HG03457 (cell line): ENCODE measurements at regions not wholly inside any gene's neighbourhood (a gene's known extent, or its start where the extent isn't known, plus 50 kb on each side); places are given as distances from the start of the nearest gene placed in this dataset.

Experiments
- ATAC-seq: cut with Tn5 transposase; IDR thresholded peaks from one replicate; pipeline ENCODE4 v1.9.1; 2021; ENCODE audit warnings: moderate number of reproducible peaks; ENCODE audit not compliant: unreplicated experiment

DNA sequence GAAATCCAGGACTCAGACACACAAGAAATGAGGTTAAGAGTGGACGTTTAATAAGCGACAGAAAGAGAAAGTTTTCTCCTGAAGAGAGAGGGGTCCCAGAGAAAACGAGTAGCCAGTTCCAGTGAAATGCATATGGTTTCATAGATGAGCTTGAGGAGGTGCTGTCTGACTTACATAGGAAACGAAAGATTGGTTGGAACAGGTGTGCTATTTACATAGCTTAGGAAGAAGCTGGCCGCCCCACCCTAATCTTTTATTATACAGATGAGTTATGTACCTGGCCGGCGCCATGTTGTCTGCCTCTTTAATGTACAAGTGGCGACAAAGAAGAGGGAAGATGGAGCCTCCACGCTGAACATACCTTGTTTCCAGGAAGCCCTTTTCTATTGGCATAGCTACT, 223.0 kb downstream of the SLC6A15 start:
- no peak for ATAC-seq

DNA sequence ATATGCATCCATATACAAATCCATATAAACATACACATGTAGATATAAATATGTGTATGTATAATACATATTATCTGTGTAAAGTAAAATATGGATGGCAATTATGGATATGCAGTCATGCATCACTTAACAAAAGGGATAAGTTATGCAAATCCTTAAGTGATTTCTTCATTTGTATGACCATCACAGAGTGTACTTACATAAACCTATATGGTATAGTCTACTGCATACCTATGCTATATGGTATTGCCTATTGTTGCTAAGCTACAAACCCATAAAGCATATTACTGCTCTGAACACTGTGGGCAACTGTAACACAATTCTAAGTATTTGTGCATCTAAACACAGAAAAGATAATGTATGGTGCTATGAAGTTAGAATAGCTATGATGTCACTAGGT, 227.2 kb downstream of the SLC6A15 start:
- ATAC-seq, result no peak

DNA sequence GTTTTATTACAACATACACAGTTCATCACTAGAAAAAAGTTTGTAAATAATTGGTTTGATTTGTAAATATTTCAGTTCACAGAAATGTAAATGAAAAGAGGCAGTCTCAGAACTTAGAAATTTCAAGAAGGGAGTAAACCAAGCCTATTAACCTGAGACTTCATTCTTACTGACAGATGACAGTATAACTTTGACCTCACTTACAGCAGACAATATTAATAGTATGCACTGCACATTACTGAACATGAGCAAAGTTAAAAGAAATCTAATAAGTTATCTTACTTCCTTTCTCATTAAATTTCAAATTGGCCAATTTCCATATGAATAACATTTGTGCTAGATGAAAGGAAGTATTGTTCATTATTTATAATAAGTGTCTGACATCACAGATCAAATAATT, 235.8 kb downstream of the SLC6A15 start:
- no peak for ATAC-seq

DNA sequence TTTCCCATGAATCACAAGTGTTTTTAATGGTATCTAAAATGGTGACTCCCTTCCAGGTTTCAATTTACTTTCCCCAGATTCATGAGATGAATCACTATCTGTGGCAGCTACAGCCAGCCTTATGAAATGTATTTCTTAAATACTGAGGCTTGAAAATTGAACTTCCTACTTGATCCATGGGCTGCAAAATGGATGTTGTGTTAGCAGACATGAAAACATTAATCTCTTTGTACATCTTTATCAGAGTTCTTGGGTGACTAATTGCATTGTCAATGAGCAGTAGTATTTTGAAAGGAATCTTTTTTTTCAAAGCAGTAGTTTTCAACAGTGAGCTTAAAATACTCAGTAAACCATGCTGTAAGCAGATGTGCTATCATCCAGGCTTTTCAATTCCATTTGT, 250.8 kb downstream of the SLC6A15 start:
- no peak for ATAC-seq

DNA sequence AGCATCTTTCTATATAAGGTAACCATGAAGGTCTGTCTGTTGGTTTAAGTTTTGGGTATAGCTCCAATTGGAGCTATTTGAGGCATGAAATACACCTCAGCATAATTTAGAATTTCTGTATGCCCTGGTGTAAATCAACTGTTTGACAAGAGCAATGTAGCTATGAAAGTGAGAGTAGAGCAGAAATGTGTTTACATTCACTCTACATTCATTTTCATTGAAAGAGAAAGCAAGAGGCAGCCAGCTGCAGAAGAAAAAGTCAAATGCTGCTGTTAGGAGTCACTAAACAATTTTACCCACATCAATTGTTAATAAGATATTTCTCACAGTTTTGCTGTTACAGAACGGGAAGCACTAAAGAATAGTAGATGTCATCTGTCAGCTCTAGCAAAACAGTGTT, 252.5 kb downstream of the SLC6A15 start:
- no peak for ATAC-seq

DNA sequence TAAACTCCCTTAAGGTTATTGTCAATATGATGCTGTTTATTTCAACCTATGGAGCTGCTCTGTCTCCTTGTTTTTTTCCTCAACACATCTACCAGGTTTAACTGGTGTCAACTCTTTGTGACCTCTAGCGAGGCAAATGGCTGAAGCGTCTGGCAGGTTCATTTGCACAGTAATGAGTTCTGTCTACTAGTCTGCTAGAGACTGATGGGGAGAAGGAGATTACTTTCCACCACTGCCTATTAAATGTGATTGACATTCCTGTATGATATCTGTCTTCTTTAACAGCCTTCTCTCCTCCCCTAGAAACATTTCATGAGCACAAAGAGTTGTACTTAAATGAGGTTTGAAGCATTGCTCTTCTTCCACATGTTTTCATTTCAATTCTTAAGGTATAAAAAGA, 253.7 kb downstream of the SLC6A15 start:
- ATAC-seq, result no peak

DNA sequence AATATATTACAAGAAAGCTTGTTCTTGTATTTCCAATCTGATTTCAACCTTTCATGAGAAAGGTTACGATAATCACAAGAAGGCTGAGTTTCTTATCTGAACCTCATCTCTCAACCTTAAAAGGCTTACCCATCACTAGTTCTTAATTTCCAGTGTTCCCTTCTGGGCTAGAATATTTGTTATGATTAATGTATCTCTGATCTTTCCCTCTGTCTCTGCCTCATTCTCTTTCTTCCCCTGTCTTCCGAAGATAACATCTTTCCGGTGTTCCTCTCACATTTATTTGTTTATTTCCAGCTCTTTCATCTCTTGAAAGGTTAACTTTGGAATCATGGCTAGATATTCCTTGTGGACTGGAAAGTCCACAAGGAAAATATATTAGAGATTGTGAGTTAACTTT, 255.9 kb downstream of the SLC6A15 start:
- no peak for ATAC-seq

DNA sequence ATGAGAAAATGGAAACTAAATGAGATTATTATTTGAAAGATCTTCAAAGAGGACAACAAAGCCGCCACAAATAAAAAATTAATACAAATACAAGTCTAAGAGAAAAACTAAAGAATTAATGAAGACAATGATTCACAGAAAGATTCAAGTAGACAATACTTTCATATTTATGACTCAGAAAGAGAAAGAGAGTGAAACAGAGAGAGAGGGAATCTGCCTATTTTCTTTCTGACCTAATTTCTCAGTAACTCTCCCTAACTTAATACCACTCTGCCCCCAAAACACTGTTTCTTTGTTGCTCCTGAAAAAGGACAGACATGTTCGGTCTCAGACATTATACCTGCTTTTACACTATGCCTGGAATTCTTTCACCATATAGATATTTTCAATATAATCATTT, 259.1 kb downstream of the SLC6A15 start:
- no peak for ATAC-seq

DNA sequence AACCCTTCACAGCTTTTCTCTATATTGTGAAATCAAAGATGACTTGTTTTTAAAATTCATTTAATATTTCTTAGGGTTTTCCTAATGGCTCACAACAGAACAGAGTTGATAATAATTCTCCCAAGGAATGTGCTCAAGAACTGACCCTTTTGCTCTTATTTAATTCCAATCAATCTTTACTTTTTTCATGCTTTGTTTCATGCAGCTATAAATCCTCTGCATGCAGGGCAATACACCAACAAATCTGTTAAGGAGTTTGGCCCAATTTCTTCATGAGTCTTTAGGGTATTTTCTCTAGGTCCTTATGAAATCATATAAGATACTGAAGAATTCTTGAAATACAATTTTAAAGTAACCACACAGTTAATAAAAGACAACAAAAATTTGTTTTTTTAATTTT, 264.2 kb downstream of the SLC6A15 start:
- no peak for ATAC-seq

DNA sequence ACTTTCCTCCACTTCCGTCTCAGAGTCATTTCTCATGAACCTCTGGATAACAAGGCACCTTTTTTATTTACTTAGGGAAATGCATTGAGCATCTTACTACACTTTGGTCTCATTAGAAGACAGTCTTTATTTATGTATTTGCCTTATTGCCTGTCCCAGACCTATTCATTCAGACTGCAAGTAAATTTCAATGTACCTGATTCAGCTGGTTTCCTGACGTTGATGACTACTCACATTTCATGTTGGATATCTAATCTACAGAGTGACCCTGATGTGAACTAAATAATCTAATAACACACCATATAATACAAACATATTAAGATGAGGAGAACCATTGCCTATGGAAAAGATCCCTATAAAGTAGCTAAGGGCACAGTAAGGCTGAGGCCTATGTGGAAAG, 267.7 kb downstream of the SLC6A15 start:
- ATAC-seq, result no peak

DNA sequence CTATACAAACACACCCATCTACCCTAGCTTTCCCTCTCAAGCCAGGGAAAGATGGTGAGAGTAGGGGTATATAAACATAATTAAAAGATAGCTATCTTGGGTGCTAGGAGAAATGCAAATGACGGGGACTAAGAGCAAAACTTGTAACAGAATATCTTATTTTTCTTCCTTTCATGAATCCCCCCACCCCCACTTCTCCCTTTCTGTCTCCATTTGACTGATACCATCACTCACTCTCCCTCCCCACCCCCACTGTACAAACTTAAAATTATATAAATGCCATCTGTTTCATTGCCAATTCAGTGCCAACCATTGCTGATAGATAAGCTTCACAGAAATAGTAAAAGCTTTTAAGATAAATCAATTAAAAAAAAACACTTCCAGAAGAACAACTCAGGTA, 268.6 kb downstream of the SLC6A15 start:
- no peak for ATAC-seq

DNA sequence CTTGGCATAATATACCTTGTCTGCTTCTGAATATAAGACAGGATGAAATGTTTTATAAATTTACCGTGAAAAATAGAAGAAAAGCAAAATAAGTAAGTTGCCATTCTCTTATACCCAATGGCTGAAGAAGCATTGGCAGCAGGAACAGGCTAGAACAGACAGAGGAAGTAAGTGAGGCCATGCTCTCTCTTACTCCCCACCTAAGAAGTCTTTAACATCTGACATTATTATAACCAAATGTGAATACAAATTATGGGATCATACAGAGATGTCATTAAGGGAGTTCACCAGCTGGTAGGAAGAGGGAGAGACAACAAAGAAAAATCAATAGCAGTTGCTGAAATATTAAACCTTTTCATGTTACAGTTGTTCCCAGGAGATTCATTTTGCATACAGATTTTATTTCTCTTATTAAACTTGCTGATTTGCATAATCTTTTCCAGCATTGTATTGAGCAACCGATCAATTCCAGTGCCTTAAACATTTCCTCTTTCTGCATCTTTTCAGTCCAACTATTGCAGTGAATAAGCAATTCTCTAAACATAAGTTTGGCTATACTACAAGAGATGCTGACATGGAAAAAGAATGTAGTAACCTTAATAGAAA, 270.6 kb downstream of the SLC6A15 start:
- ATAC-seq, result no peak

DNA sequence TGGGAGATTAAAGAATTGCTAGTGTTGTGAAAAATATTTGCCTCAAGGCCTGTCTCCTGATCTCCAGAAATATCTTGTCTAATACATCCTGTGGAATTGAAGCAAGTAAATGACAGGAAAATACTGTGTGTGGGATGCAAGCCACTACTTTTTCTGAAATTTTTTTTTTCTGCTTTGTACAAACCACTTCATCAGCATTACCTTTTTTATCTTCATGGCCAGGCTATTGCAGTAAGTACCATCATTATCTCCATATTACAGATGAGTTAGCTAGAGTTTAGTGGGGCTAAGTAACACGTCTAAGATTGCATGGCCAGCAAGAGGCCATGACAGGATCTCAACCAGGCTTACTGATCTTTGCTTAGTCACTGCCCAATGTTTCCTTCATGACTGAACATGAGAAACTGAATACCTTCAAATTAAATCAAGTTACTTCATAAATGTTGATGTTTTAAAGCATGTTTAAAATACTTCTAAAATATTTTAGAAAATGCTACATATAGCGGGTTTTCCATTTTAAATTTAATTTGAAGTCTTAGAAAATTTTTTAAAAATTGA, 273.7 kb downstream of the SLC6A15 start:
- no peak for ATAC-seq

DNA sequence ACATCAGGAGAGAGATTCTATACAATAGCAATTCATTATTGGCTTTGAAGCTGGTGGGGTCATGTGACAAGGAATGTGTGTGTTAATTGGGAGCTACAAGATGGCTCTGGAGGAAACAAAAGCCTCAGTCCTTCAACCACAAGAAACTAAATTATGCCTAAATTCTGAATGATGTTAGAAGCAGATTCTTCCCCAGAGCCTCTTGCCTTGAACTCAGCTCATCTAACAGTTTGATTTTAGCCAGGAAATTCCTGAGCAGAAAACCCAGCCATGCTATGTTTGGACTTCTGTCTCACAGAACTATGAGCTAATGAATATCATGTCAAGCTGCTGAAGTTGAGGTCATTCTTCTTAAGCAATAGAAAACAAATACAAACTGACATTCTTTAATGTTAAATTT, 274.7 kb downstream of the SLC6A15 start:
- ATAC-seq, result no peak

DNA sequence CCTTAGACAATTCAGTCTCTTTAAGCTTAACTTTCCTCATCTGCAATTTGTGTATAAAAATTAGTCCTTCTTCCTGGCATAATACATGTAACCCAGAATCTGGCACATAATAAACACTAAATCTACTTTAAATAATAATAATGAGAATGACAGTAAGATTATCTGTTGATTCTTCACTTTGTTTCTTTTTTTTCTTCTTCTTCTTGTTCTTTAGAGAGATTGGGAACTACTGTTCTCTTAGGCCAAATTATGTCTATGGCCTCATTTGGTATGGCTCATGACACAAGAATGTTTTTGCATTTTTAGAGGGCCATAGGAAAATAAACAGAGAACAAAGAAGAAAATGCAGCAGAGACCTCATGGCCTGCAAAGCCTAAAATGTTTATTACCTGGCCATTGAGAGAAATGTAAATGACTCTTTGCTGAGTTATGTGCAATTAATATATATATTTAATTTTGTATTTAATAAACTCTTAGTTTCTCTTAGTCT, 275.8 kb downstream of the SLC6A15 start:
- no peak for ATAC-seq

DNA sequence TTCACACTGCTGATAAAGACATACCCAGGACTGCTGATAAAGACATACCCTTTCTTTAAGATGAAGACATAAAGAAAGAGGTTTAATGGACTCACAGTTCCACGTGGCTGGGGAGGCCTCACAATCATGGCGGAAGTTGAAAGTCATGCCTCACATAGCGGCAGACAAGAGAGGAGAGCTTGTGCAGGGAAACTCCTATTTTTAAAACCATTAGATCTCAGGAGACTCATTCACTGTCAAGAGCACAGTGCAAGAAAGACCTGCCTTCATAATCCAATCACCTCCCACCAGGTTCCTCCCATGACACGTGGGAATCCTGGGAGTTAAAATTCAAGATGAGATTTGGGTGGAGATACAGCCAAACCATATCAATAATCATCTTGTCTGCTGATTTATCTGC, 278.1 kb downstream of the SLC6A15 start:
- no peak for ATAC-seq

DNA sequence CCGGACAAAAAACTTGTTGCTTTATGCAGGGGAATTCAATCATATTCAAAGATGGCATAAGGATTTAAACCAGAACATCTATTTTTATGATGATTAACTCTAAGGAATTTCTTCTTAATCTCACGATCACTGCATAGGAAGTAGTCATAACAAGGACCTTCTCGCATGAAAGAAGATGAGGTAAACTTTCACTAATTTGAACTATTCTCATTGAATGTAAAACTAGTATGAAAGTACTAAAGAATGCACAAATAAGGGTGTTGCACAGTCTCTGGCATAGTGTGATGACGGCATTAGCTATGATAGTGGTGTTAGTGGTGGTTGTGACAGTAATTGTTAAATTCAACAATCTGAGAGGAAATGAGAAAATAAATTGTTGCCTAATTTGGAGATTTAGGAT, 280.0 kb downstream of the SLC6A15 start:
- ATAC-seq, result no peak

DNA sequence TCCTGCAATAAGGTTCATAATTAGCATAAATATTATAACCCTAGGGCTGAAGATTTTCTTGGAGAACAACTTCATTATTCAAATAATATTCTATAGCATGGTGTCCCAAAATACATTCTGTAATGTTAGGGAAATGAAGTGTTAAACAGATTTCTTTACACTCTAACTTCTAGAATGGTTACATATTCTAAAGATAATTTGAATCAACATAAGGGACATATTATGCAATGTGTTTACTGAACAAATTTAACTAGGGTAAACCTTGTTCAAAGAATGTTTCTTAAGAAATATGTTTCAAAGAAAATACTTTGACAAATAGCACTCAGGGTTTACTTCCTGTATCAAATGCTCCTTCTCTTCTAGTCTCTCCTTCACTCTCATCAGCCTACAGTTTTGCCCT, 281.6 kb downstream of the SLC6A15 start:
- ATAC-seq, result no peak

DNA sequence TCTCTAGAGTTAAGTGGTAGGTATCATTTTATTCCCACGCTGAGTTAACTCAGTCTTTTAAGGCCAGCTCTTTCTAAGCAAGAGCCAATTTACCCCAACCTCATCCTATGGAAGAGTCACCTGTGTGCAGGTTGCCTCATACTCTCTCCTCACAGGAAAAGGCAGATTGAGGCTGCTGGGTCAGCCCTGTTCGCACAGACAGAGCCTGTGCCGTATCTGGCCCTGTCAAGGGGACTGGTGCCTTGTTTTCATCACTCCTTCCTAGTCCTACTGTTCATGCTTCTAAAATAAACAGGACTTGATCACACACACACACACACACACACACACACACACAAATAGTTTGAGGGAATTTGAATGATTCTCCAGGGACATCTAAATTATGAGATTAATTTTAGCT, 285.0 kb downstream of the SLC6A15 start:
- ATAC-seq, result no peak

DNA sequence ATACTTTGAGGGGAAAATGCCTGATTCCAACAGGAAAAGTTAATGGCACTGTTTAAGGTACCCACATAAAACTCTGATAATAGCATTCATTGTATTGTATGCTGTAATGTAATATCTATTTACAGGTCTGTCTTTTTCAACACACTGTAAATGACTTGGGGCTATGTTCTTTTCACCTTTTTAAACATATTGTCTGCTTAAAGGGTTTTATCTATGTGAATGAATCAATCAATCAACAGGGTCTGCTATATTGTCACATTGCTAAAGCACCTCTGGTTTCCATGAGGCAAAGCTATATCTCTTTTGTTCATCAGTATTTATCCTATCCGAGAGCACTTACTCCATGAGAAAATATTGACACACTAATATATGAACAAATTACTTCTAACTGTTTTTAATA, 288.0 kb downstream of the SLC6A15 start:
- no peak for ATAC-seq

DNA sequence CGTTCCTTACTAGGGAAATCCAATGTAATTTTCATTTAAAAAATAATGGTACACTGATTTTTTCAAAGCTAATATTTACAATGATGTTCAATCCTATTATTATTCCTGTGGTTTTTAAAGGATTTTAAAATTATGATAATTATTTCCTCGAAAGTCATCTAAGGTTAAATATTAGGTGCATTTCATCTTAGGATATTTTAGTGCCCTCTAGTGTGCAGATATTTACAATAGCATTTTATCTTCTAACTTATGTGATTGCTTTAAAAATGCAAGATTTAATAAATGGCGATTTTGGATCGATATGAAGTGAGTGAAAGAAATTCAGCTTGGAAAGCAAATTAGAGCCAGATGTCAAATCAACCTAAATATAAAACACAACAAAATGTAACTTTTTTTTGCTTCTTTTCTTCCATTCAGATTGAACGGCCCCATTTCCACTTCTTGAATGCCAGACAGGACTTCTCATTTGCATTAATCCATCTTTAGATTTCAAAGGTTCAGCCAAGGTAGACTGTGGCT, 293.5 kb downstream of the SLC6A15 start:
- no peak for ATAC-seq

DNA sequence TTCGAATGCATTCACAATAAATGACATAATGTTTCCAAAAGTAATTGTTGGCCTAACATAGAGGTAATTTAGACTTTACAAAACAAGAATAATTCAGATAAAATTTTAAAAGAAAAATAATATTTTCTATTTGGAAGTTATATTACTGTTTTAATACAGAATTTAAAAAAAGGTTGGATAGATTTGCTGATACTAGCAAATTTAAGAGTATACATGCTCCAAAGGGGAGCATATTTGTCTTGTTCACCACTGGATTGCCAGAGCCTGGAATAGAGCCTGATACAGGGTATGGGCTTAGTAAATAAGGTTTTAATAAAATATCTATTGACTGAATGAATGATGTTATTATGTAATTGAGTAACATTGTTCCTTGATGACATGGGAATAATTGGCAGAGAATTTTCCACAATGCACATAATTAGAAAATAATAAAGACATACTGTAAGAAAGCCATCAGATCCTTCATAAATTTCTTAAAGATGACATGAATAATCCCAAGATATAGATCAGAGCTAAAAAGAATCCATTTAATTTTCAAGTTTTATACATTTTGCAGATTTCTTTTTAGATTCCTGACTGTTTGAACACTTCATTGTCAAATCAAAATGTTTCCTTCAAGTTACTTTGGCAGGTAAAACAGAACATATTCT, 305.3 kb downstream of the SLC6A15 start:
- no peak for ATAC-seq
